IMR-90 (cell line): ENCODE measurements at regions not wholly inside any gene's neighbourhood (a gene's known extent, or its start where the extent isn't known, plus 50 kb on each side); places are given as distances from the start of the nearest gene placed in this dataset.

Experiments
- BHLHE40 ChIP-seq: fragments of 150-350 bp; IDR thresholded peaks from 2 replicates; pipeline ENCODE4 v1.6.1; 2016; ENCODE audit warnings: mild to moderate bottlenecking, low read depth, low read length
- CTCF ChIP-seq: conservative IDR thresholded peaks from 2 replicates; pipeline ENCODE4 v1.5.1; 2012; ENCODE audit warnings: mild to moderate bottlenecking, low read depth, low read length, improper control_type of control experiment
- FOS ChIP-seq: fragments of 150-350 bp; IDR thresholded peaks from 2 replicates; pipeline ENCODE4 v1.6.1; 2016; ENCODE audit warnings: low read depth, low read length
- NFE2L2 ChIP-seq: fragments of 150-350 bp; IDR thresholded peaks from 2 replicates; pipeline ENCODE4 v1.6.1; 2016; ENCODE audit warnings: low read depth, mild to moderate bottlenecking, low read length
- POLR2A ChIP-seq: IDR thresholded peaks from 2 replicates; pipeline ENCODE4 v1.6.1; 2012; ENCODE audit warnings: mild to moderate bottlenecking, low read depth, low read length
- RAD21 ChIP-seq: IDR thresholded peaks from 2 replicates; pipeline ENCODE4 v1.6.1; 2012; ENCODE audit warnings: low read length, improper control_type of control experiment
- RFX5 ChIP-seq: IDR thresholded peaks from 2 replicates; pipeline ENCODE4 v1.8.0; 2012; ENCODE audit warnings: low read depth, mild to moderate bottlenecking, low read length, moderate library complexity
- SMC3 ChIP-seq: fragments of 150-350 bp; IDR thresholded peaks from 2 replicates; pipeline ENCODE4 v1.6.1; 2016; ENCODE audit warnings: low read depth, mild to moderate bottlenecking, antibody characterized with exemption, low read length, moderate library complexity

DNA sequence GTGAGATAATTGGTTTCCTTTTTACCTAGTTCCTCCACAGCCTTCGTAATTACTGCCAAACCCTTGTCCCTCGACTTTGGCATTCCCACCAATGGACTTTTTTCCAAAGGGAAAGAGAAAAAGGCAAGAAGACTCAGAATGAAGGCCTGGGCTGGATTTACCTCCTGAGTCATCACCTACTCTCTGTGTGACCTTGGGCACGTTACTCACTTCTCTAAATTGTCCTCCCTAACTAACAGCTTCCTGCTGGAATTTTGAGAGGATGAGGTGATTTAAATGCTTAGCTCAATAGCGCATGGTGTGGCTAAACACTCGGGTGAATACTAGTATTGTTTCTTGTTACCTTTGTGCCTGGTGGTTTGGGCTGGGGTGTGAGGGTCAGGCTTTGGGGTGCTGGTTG, 146.6 kb downstream of the DHX35 start:
- TF ChIP-seq CTCF (no peak), POLR2A (no peak), NFE2L2 (no peak), SMC3 (no peak), RFX5 (no peak), BHLHE40 (no peak), RAD21 (no peak), FOS (no peak)
